ENCODE measurements at regions not wholly inside any gene's neighbourhood (a gene's known extent, or its start where the extent isn't known, plus 50 kb on each side); places are given as distances from the start of the nearest gene placed in this dataset.

- TF ChIP-seq ZNF404 (tag by site-specific recombination; IDR thresholded peaks at IDR 0.05) (no peak), ZNF157 (tag by site-specific recombination; IDR thresholded peaks at IDR 0.05) (no peak), ZNF837 (tag by site-specific recombination; IDR thresholded peaks at IDR 0.05) (no peak), ZNF654 (tag by site-specific recombination; IDR thresholded peaks at IDR 0.05; ENCODE audit: low read depth) (no peak), ZNF292 (tag by site-specific recombination; IDR thresholded peaks at IDR 0.05; ENCODE audit: borderline replicate concordance, low read depth) (no peak), ZNF274 (IDR thresholded peaks at IDR 0.05; ENCODE audit: low read length) (no peak), ZNF274 (tag by site-specific recombination; IDR thresholded peaks at IDR 0.05; ENCODE audit: borderline replicate concordance) (no peak), ZNF48 (tag by site-specific recombination; IDR thresholded peaks at IDR 0.05) (no peak), ZNF624 (tag by site-specific recombination; IDR thresholded peaks at IDR 0.05) (no peak), ZNF341 (tag by site-specific recombination; IDR thresholded peaks at IDR 0.05; ENCODE audit: low read depth) (no peak), ZNF473 (tag by site-specific recombination; IDR thresholded peaks at IDR 0.05) (no peak), ZNF16 (tag by site-specific recombination; IDR thresholded peaks at IDR 0.05; ENCODE audit: low read depth) (no peak), ZFP41 (tag by site-specific recombination; IDR thresholded peaks at IDR 0.05; ENCODE audit: borderline replicate concordance) (no peak), SP3 (tag by site-specific recombination; IDR thresholded peaks at IDR 0.05) (no peak), ZBTB1 (tag by site-specific recombination; IDR thresholded peaks at IDR 0.05) (no peak)
- TF ChIP-seq, protein P1, sequence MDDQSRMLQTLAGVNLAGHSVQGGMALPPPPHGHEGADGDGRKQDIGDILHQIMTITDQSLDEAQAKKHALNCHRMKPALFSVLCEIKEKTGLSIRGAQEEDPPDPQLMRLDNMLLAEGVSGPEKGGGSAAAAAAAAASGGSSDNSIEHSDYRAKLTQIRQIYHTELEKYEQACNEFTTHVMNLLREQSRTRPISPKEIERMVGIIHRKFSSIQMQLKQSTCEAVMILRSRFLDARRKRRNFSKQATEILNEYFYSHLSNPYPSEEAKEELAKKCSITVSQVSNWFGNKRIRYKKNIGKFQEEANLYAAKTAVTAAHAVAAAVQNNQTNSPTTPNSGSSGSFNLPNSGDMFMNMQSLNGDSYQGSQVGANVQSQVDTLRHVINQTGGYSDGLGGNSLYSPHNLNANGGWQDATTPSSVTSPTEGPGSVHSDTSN (CRISPR knock-in tag; IDR thresholded peaks at IDR 0.05), result no peak
- ChIA-PET POLR2A (no interaction called here), CTCF (no interaction called here)
- no peak overlapping the region for H3K27ac ChIP-seq (ENCODE audit: extremely low read depth, low read depth, low read length)
- H3K9me3 ChIP-seq (ENCODE audit: control insufficient read depth, insufficient read depth, low read depth, low read length), result no peaks in the 10 kb centered on the region; the same call in 1 of the 2 replicates
- no peak overlapping the region for H3K4me3 ChIP-seq (ENCODE audit: low read depth, low read length)
- H3K36me3 ChIP-seq (ENCODE audit: control insufficient read depth in 2 of 2, insufficient read depth in 1 of 2, low read length in 2 of 2), result no peaks in the 10 kb centered on the region
- H3K4me1 ChIP-seq (ENCODE audit: control insufficient read depth, insufficient read depth, low read length), result no peaks in the 10 kb centered on the region
Measured at GRCh38 chr14:104398656-104399055, 180.9 kb upstream of the C14orf180 start.

- Histone ChIP-seq H3K36me3 (ENCODE audit: control insufficient read depth in 2 of 2, insufficient read depth in 1 of 2, low read length in 2 of 2) (no peaks in the 10 kb centered on the region), H3K9me3 (ENCODE audit: control insufficient read depth, insufficient read depth, low read depth, low read length) (no peaks in the 10 kb centered on the region; the same call in 1 of the 2 replicates), H3K4me3 (ENCODE audit: low read depth, low read length) (no peak overlapping the region), H3K4me1 (ENCODE audit: control insufficient read depth, insufficient read depth, low read length) (no peaks in the 10 kb centered on the region), H3K27ac (ENCODE audit: extremely low read depth, low read depth, low read length) (no peak overlapping the region)
- CTCF ChIA-PET, result interaction anchor here (0.6 kb wide), 1 partner anchor 60 kb away, joined by 3 read pairs; no protein-coding TSS in a partner anchor
- TF ChIP-seq ZNF555 (tag by site-specific recombination; conservative IDR thresholded peaks at IDR 0.05), result no peak
- no peak for TF ChIP-seq ZNF174 (tag by site-specific recombination; IDR thresholded peaks at IDR 0.05)
- TF ChIP-seq SP7 (tag by site-specific recombination; IDR thresholded peaks at IDR 0.05), result no peak
- TF ChIP-seq ZNF221 (tag by site-specific recombination; IDR thresholded peaks at IDR 0.05; ENCODE audit: borderline replicate concordance), result no peak
- no peak for TF ChIP-seq ZNF214 (tag by site-specific recombination; IDR thresholded peaks at IDR 0.05; ENCODE audit: borderline replicate concordance)
- TF ChIP-seq, protein P2, sequence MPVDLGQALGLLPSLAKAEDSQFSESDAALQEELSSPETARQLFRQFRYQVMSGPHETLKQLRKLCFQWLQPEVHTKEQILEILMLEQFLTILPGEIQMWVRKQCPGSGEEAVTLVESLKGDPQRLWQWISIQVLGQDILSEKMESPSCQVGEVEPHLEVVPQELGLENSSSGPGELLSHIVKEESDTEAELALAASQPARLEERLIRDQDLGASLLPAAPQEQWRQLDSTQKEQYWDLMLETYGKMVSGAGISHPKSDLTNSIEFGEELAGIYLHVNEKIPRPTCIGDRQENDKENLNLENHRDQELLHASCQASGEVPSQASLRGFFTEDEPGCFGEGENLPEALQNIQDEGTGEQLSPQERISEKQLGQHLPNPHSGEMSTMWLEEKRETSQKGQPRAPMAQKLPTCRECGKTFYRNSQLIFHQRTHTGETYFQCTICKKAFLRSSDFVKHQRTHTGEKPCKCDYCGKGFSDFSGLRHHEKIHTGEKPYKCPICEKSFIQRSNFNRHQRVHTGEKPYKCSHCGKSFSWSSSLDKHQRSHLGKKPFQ (tag by site-specific recombination; IDR thresholded peaks at IDR 0.05), result no peak
- TF ChIP-seq ZNF510 (tag by site-specific recombination; IDR thresholded peaks at IDR 0.05; ENCODE audit: insufficient replicate concordance), result no peak
- POLR2A ChIA-PET, result no interaction called here
Measured at GRCh38 chr14:104399432-104400155, 180.0 kb upstream of the C14orf180 start.

Data from HEK293 (cell line).